Mucosa of rectum (tissue), 2 donors: ENCODE measurements at regions not wholly inside any gene's neighbourhood (a gene's known extent, or its start where the extent isn't known, plus 50 kb on each side); places are given as distances from the start of the nearest gene placed in this dataset.

Experiments
- H3K27ac ChIP-seq, 2 donors: one replicate each; pipeline ENCODE4 v1.7.0; 2013; ENCODE audit warnings: inconsistent platforms in 2 of 2, low read depth in 2 of 2, low read length in 2 of 2
- H3K27me3 ChIP-seq, 2 donors: one replicate each; pipeline ENCODE4 v1.7.0; 2013; ENCODE audit warnings: low read length in 2 of 2; ENCODE audit not compliant: control insufficient read depth in 2 of 2, insufficient read depth in 2 of 2
- H3K36me3 ChIP-seq, 2 donors: one replicate each; pipeline ENCODE4 v1.7.0; 2013; ENCODE audit warnings: low read length in 2 of 2; ENCODE audit not compliant: control insufficient read depth in 2 of 2, insufficient read depth in 2 of 2
- H3K4me1 ChIP-seq, 2 donors: one replicate each; pipeline ENCODE4 v1.7.0; 2013; ENCODE audit warnings: low read length in 2 of 2, mild to moderate bottlenecking in 1 of 2; ENCODE audit not compliant: control insufficient read depth in 2 of 2, insufficient read depth in 2 of 2
- H3K4me3 ChIP-seq, 2 donors: one replicate each; pipeline ENCODE4 v1.7.0; 2013; ENCODE audit warnings: low read length in 2 of 2
- H3K9ac ChIP-seq, 2 donors: one replicate each; pipeline ENCODE4 v1.7.0; 2013; ENCODE audit warnings: low read length in 2 of 2, low read depth in 1 of 2, mild to moderate bottlenecking in 1 of 2
- H3K9me3 ChIP-seq, 2 donors: one replicate each; pipeline ENCODE4 v1.7.0; 2013; ENCODE audit warnings: low read length in 2 of 2; ENCODE audit not compliant: control insufficient read depth in 2 of 2
- donor health status: healthy.
- donor health status: Normal muscosa, but diverticular disease.

- no peak overlapping the region for H3K9ac ChIP-seq
- no peaks in the 10 kb centered on the region for H3K27me3 ChIP-seq
- no peaks in the 10 kb centered on the region for H3K9me3 ChIP-seq
- H3K27ac ChIP-seq = no peak overlapping the region
- no peaks in the 10 kb centered on the region for H3K36me3 ChIP-seq
- H3K4me1 ChIP-seq = no peaks in the 10 kb centered on the region
- no peak overlapping the region for H3K4me3 ChIP-seq
Measured at GRCh38 chr14:26187996-26188620, 409.7 kb downstream of the NOVA1 start.

DNA sequence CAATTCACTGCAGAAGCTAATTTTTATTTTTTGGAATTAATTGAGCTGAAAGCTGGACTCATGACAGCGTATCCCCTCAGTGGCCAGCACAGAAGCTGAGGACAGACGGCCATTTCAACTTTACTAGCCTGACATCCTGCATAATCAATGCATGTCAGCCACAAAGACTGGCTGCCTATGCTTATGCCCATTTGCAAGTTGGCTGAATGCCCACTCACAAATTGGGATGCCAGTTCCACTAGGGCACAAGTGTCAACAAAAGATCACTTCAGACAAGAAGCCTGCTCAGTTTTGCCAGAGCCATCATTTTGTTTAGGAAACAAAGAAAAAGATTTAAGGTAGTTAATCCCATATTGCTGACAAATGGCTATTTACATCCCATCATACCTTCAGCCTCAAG, 417.6 kb downstream of the NOVA1 start:
- no peaks in the 10 kb centered on the region for H3K9me3 ChIP-seq
- no peak overlapping the region for H3K9ac ChIP-seq
- no peak overlapping the region for H3K4me3 ChIP-seq
- H3K36me3 ChIP-seq = no peaks in the 10 kb centered on the region
- no peaks in the 10 kb centered on the region for H3K27me3 ChIP-seq
- no peak overlapping the region for H3K27ac ChIP-seq
- H3K4me1 ChIP-seq = no peaks in the 10 kb centered on the region

DNA sequence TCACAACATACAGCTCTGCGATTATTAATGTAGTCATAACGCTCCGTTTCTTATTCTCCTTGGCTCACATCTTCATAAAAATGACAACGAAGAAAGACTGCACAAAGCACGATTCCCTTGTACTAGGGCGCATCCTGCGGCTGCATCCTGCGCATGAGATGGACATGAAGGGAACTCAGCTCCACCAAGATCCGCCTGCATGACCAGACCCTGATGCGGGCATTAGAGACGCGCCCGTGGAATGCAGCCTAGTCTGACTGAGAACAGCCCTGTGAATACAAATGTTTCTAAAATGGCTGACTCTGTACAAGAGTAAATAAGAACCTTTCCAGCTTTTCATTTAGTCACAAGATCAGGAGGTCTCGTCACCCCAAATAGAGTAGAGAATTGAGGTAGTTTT, 422.2 kb downstream of the NOVA1 start:
- Histone ChIP-seq H3K9ac (no peak overlapping the region), H3K4me1 (no peaks in the 10 kb centered on the region), H3K4me3 (no peak overlapping the region), H3K27ac (no peak overlapping the region), H3K36me3 (no peaks in the 10 kb centered on the region), H3K9me3 (no peaks in the 10 kb centered on the region), H3K27me3 (no peaks in the 10 kb centered on the region)

GRCh38 chr14:26174395-26174794, 423.4 kb downstream of the NOVA1 start:
- H3K27ac ChIP-seq = no peak overlapping the region
- H3K9me3 ChIP-seq = no peaks in the 10 kb centered on the region
- no peaks in the 10 kb centered on the region for H3K36me3 ChIP-seq
- H3K27me3 ChIP-seq = no peaks in the 10 kb centered on the region
- H3K4me1 ChIP-seq = no peaks in the 10 kb centered on the region
- H3K9ac ChIP-seq = no peak overlapping the region
- no peak overlapping the region for H3K4me3 ChIP-seq

- H3K9ac ChIP-seq = no peak overlapping the region
- H3K36me3 ChIP-seq = no peaks in the 10 kb centered on the region
- H3K27me3 ChIP-seq = no peaks in the 10 kb centered on the region
- no peaks in the 10 kb centered on the region for H3K4me1 ChIP-seq
- H3K4me3 ChIP-seq = no peak overlapping the region
- H3K27ac ChIP-seq = no peak overlapping the region
- H3K9me3 ChIP-seq = no peaks in the 10 kb centered on the region
Measured at GRCh38 chr14:26173581-26174110, 424.2 kb downstream of the NOVA1 start.

DNA sequence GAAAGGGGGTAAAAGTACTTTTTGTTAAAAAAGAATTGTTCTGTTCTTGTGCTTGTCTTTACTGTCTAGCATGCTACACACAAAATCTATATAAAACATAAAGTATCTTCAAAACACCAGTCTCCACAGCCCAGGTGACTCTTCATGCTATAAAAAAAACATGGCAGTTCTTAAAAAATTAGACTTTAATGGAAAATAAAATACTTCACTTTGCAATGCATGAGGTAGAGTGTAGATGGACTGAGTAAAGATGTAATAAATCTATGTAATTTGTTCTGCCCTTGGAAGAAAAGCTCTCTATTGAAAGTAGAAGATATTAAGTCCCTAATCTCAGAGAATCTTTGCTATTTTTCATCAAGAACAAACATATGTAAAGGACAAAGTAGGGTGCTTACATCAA, 425.4 kb downstream of the NOVA1 start:
- Histone ChIP-seq H3K36me3 (no peaks in the 10 kb centered on the region), H3K9ac (no peak overlapping the region), H3K27ac (no peak overlapping the region), H3K4me1 (no peaks in the 10 kb centered on the region), H3K9me3 (no peaks in the 10 kb centered on the region), H3K27me3 (no peaks in the 10 kb centered on the region), H3K4me3 (no peak overlapping the region)

GRCh38 chr14:26170885-26171284, 426.9 kb downstream of the NOVA1 start:
- H3K9me3 ChIP-seq = no peaks in the 10 kb centered on the region
- H3K4me3 ChIP-seq = no peak overlapping the region
- no peaks in the 10 kb centered on the region for H3K36me3 ChIP-seq
- H3K9ac ChIP-seq = no peak overlapping the region
- H3K4me1 ChIP-seq = no peaks in the 10 kb centered on the region
- H3K27me3 ChIP-seq = no peaks in the 10 kb centered on the region
- no peak overlapping the region for H3K27ac ChIP-seq

DNA sequence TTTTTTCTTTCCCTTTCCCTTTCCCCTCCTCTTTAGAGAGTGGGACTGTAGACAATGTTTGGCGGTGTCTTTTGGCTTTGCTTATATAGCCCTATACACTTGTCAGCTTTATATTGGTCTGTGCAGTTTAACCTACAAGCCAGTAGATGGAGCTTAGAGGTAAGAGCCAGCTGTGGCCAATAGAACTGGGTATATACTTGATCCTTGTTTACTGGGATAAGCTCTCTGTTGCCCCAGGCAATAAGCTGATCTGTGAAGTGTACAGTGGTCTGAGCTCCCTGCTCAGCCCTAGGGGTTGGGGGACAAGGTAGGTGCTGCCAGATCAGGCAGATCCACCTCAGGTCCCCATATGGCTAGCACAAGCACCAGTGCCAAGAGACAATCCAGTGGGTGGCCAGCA, 434.1 kb downstream of the NOVA1 start:
- peaks cover 0 to under 1% of the 10 kb centered on the region in 2 donors for H3K9me3 ChIP-seq
- no peaks in the 10 kb centered on the region for H3K36me3 ChIP-seq
- no peak overlapping the region for H3K9ac ChIP-seq
- no peak overlapping the region for H3K4me3 ChIP-seq
- no peak overlapping the region for H3K27ac ChIP-seq
- no peaks in the 10 kb centered on the region for H3K27me3 ChIP-seq
- no peaks in the 10 kb centered on the region for H3K4me1 ChIP-seq

GRCh38 chr14:26157517-26157916, 440.3 kb downstream of the NOVA1 start:
- Histone ChIP-seq H3K9ac (no peak overlapping the region), H3K36me3 (no peaks in the 10 kb centered on the region), H3K9me3 (peaks cover 0 to 3% of the 10 kb centered on the region in 2 donors)

DNA sequence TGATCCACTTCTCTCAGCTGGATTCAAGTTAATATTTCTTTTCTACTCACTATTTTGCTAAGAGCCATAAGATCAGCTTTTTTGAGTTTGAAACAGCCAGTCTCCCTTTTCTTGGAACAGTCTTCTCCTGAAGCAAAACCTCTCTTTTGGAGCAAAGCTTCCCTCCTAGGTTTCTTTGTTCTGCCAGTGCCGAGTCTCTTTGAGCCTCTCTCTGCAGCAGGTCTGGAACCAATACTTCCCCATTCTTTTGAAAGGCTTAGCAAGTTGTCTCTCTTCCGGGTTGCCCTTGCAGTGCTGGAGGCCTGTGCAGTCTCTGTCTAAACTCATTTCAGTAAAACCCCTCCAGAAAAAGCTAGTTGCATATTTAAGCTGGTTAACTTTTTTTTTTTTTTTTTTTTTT, 454.8 kb downstream of the NOVA1 start:
- Histone ChIP-seq H3K27me3 (no peaks in the 10 kb centered on the region), H3K4me1 (no peaks in the 10 kb centered on the region), H3K36me3 (no peaks in the 10 kb centered on the region), H3K9me3 (no peaks in the 10 kb centered on the region), H3K4me3 (no peak overlapping the region), H3K27ac (no peak overlapping the region), H3K9ac (no peak overlapping the region)

More at GRCh38 chr14:26157517-26157916, 440.3 kb downstream of the NOVA1 start:
- Histone ChIP-seq H3K4me1 (no peaks in the 10 kb centered on the region), H3K27ac (no peak overlapping the region), H3K4me3 (no peak overlapping the region), H3K27me3 (no peaks in the 10 kb centered on the region)
